GM12891 (cell line): ENCODE measurements at regions not wholly inside any gene's neighbourhood (a gene's known extent, or its start where the extent isn't known, plus 50 kb on each side); places are given as distances from the start of the nearest gene placed in this dataset.

Experiments used
- POLR2A ChIP-seq: IDR thresholded peaks from 2 replicates; pipeline ENCODE4 v1.6.1; 2011; ENCODE audit warnings: low read depth, low read length, control low read depth
- POLR2AphosphoS5 ChIP-seq: IDR thresholded peaks from 2 replicates; pipeline ENCODE4 v1.6.1; 2011; ENCODE audit warnings: low read depth, low read length, control low read depth
- POU2F2 ChIP-seq: IDR thresholded peaks from 2 replicates; pipeline ENCODE4 v1.6.1; 2011; ENCODE audit warnings: low read depth, mild to moderate bottlenecking, control low read depth, low read length, moderate library complexity
- TAF1 ChIP-seq: IDR thresholded peaks from 2 replicates; pipeline ENCODE4 v1.6.1; 2011; ENCODE audit warnings: low read depth, low read length, control low read depth

GRCh38 chr2:150752229-150752628, 264.8 kb upstream of the RND3 start:
- TF ChIP-seq TAF1 (no peak), POLR2AphosphoS5 (no peak), POLR2A (no peak), POU2F2 (no peak)
